ENCODE measurements at regions not wholly inside any gene's neighbourhood (a gene's known extent, or its start where the extent isn't known, plus 50 kb on each side); places are given as distances from the start of the nearest gene placed in this dataset.
"Not testable (repeated sequence)": the region's sequence is repeated elsewhere in the genome, so short reads cannot be mapped to it uniquely, and the experiment has no call there.

DNA sequence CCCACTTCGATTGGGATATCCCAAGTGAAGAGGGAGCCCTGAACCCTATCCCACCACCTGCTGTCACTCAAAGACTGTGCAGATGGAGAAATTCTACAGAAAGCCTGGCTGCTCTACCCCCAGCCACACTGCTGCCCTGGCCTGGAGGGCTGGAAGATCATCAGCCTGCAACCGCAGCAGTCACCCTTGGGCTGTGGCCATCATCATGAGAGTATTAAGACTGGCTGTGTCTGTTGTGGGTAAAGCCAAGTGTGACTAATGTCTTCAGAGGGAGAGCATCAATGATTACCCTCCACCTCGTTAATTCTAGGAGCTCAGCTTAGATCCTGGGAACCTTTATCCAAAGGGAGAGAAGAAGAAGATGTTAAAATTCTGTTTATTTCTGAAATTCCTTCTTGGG lies 221.5 kb downstream of the TFCP2L1 start:
- Histone ChIP-seq H3K4me1 (ENCODE audit: control insufficient read depth, insufficient read depth, low read length) (peaks cover 16% of the 10 kb centered on the region), H3K4me3 (ENCODE audit: low read length) (no peak overlapping the region), H3K9me3 (ENCODE audit: control insufficient read depth, low read length) (no peaks in the 10 kb centered on the region), H3K9ac (ENCODE audit: low read length) (no peak overlapping the region), H3K27me3 (ENCODE audit: control insufficient read depth, insufficient read depth, low read length) (peaks cover 15% of the 10 kb centered on the region), H3K36me3 (ENCODE audit: control insufficient read depth, insufficient read depth, low read length) (no peaks in the 10 kb centered on the region)

DNA sequence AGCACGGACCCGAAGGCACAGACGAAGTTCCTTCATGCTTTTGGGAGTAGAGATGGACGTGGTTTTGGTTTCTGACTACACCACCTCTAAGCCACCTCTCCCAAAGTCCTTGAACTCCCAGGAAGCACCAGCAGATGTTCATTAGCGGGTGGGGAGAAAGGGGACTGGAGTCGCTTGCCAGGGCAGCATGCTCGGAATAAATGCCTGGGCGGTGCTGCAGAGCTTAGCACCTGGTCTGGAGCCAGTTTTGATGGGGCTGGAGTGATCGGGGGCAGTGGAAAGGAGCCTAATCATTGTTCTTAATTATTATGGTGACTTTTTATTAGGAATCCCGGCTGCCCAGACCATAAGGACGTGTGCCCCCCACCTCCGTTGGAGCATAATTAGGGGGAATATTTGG lies 220.8 kb downstream of the TFCP2L1 start:
- no peaks in the 10 kb centered on the region for H3K36me3 ChIP-seq (ENCODE audit: control insufficient read depth, insufficient read depth, low read length)
- H3K9ac ChIP-seq (ENCODE audit: low read length): no peak overlapping the region
- peaks cover 15% of the 10 kb centered on the region for H3K27me3 ChIP-seq (ENCODE audit: control insufficient read depth, insufficient read depth, low read length)
- H3K4me3 ChIP-seq (ENCODE audit: low read length): no peak overlapping the region
- no peaks in the 10 kb centered on the region for H3K9me3 ChIP-seq (ENCODE audit: control insufficient read depth, low read length)
- peaks cover 9% of the 10 kb centered on the region for H3K4me1 ChIP-seq (ENCODE audit: control insufficient read depth, insufficient read depth, low read length)

- no peaks in the 10 kb centered on the region for H3K9me3 ChIP-seq (ENCODE audit: control insufficient read depth, low read length)
- no peak overlapping the region for H3K9ac ChIP-seq (ENCODE audit: low read length)
- H3K27me3 ChIP-seq (ENCODE audit: control insufficient read depth, insufficient read depth, low read length): peaks cover 15% of the 10 kb centered on the region
- H3K36me3 ChIP-seq (ENCODE audit: control insufficient read depth, insufficient read depth, low read length): no peaks in the 10 kb centered on the region
- H3K4me1 ChIP-seq (ENCODE audit: control insufficient read depth, insufficient read depth, low read length): no peaks in the 10 kb centered on the region
- no peak overlapping the region for H3K4me3 ChIP-seq (ENCODE audit: low read length)
Measured at GRCh38 chr2:121065239-121065638, 219.8 kb downstream of the TFCP2L1 start.

DNA sequence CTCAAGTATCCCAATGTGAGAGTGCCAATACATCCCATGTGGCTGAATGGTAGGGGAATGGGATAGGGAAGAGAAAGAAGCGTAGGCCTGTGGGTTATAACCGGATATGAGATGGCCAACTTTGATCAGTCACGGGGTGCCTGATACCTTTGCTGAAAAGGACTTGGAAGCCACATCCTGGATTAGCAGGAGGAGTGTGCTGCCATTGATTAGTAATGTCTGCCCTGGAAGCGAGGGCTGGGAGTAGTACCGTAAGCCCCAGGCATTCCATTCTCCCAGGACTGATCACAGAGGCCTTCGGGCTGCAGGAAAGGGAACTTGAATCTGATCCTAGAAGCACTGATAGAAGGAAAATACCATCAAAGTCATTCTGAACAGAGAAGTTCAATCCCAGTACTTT lies 218.5 kb downstream of the TFCP2L1 start:
- Histone ChIP-seq H3K27me3 (ENCODE audit: control insufficient read depth, insufficient read depth, low read length) (peaks cover 15% of the 10 kb centered on the region), H3K36me3 (ENCODE audit: control insufficient read depth, insufficient read depth, low read length) (no peaks in the 10 kb centered on the region), H3K9ac (ENCODE audit: low read length) (no peak overlapping the region), H3K9me3 (ENCODE audit: control insufficient read depth, low read length) (no peaks in the 10 kb centered on the region), H3K4me1 (ENCODE audit: control insufficient read depth, insufficient read depth, low read length) (no peaks in the 10 kb centered on the region), H3K4me3 (ENCODE audit: low read length) (no peak overlapping the region)

GRCh38 chr2:121068851-121069250 lies 216.2 kb downstream of the TFCP2L1 start:
- Histone ChIP-seq H3K27me3 (ENCODE audit: control insufficient read depth, insufficient read depth, low read length) (peaks cover 18% of the 10 kb centered on the region), H3K4me1 (ENCODE audit: control insufficient read depth, insufficient read depth, low read length) (no peaks in the 10 kb centered on the region), H3K9ac (ENCODE audit: low read length) (no peak overlapping the region), H3K9me3 (ENCODE audit: control insufficient read depth, low read length) (no peaks in the 10 kb centered on the region), H3K36me3 (ENCODE audit: control insufficient read depth, insufficient read depth, low read length) (no peaks in the 10 kb centered on the region), H3K4me3 (ENCODE audit: low read length) (no peak overlapping the region)

- no peak overlapping the region for H3K9ac ChIP-seq (ENCODE audit: low read length)
- H3K4me1 ChIP-seq (ENCODE audit: control insufficient read depth, insufficient read depth, low read length): peaks cover 3% of the 10 kb centered on the region
- H3K4me3 ChIP-seq (ENCODE audit: low read length): no peak overlapping the region
- no peaks in the 10 kb centered on the region for H3K36me3 ChIP-seq (ENCODE audit: control insufficient read depth, insufficient read depth, low read length)
- H3K9me3 ChIP-seq (ENCODE audit: control insufficient read depth, low read length): no peaks in the 10 kb centered on the region
- peaks cover 22% of the 10 kb centered on the region for H3K27me3 ChIP-seq (ENCODE audit: control insufficient read depth, insufficient read depth, low read length)
Measured at GRCh38 chr2:121069434-121069969, 215.5 kb downstream of the TFCP2L1 start.

DNA sequence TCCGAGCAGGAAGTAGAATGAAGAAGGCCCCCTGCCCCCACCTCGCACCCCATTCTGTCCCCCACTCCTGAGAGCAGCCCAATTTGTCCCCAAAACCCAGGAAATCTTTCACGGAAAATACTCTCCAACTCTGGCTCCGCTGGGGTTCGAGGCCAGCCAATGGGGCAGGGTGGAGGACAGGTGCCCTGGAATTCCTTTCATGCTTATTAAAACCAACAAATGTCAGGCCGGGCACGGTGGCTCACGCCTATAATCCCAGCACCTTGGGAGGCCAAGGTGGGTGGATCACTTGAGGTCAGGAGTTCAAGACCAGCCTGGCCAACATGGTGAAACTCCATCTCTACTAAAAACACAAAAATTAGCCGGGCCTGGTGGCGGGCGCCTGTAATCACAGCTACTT lies 214.9 kb downstream of the TFCP2L1 start:
- not testable (repeated sequence) for H3K4me3 ChIP-seq (ENCODE audit: low read length); H3K9ac ChIP-seq (ENCODE audit: low read length); H3K4me1 ChIP-seq (ENCODE audit: control insufficient read depth, insufficient read depth, low read length); H3K9me3 ChIP-seq (ENCODE audit: control insufficient read depth, low read length); H3K36me3 ChIP-seq (ENCODE audit: control insufficient read depth, insufficient read depth, low read length)
- H3K27me3 ChIP-seq (ENCODE audit: control insufficient read depth, insufficient read depth, low read length): peaks cover 28% of the 10 kb centered on the region

GRCh38 chr2:121071034-121071504 lies 213.9 kb downstream of the TFCP2L1 start:
- Histone ChIP-seq H3K4me3 (ENCODE audit: low read length) (no peak overlapping the region), H3K36me3 (ENCODE audit: control insufficient read depth, insufficient read depth, low read length) (no peaks in the 10 kb centered on the region), H3K9ac (ENCODE audit: low read length) (no peak overlapping the region), H3K27me3 (ENCODE audit: control insufficient read depth, insufficient read depth, low read length) (peaks cover 38% of the 10 kb centered on the region), H3K4me1 (ENCODE audit: control insufficient read depth, insufficient read depth, low read length) (peaks cover 12% of the 10 kb centered on the region), H3K9me3 (ENCODE audit: control insufficient read depth, low read length) (no peaks in the 10 kb centered on the region)

GRCh38 chr2:121072784-121073183 lies 212.2 kb downstream of the TFCP2L1 start:
- Histone ChIP-seq H3K9ac (ENCODE audit: low read length) (no peak overlapping the region), H3K36me3 (ENCODE audit: control insufficient read depth, insufficient read depth, low read length) (no peaks in the 10 kb centered on the region), H3K27me3 (ENCODE audit: control insufficient read depth, insufficient read depth, low read length) (peaks cover 41% of the 10 kb centered on the region), H3K4me1 (ENCODE audit: control insufficient read depth, insufficient read depth, low read length) (peaks cover 12% of the 10 kb centered on the region), H3K9me3 (ENCODE audit: control insufficient read depth, low read length) (no peaks in the 10 kb centered on the region), H3K4me3 (ENCODE audit: low read length) (no peak overlapping the region)

DNA sequence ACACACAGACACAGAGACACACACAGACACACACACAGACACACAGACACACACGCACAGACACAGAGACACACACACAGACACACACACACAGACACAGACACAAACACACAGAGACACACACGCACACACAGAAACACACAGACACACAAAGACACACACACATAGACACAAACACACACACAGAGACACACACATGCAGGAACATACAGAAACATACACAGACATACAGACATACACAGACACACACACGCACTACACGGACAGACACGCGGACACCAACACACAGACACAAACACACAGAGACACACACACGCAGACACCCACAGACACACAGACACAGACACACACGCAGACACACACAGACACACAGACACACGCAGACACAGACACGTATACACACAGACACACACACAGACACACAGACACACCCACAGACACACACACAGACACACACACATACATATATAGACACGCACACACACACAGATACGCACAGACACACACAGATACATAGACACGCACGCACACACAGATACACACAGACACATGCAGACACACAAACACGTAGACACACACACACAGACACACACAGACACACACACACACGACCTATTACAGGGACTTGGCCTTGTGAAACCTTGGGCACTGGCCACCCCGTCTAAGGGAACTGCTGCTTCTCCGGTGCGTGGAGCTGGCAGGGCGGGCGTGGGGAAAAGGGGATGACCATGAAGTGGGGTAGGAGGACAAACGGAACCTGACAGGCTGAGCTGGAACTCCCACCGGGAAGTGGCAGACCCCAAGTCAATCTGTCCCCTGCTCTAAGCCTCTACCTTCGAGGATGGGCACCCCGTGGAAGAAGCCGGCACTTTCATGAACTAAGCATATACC lies 211.4 kb downstream of the TFCP2L1 start:
- no peaks in the 10 kb centered on the region for H3K36me3 ChIP-seq (ENCODE audit: control insufficient read depth, insufficient read depth, low read length)
- H3K27me3 ChIP-seq (ENCODE audit: control insufficient read depth, insufficient read depth, low read length): peaks cover 41% of the 10 kb centered on the region
- H3K9ac ChIP-seq (ENCODE audit: low read length): no peak overlapping the region
- H3K4me1 ChIP-seq (ENCODE audit: control insufficient read depth, insufficient read depth, low read length): peaks cover 12% of the 10 kb centered on the region
- H3K9me3 ChIP-seq (ENCODE audit: control insufficient read depth, low read length): no peaks in the 10 kb centered on the region
- no peak overlapping the region for H3K4me3 ChIP-seq (ENCODE audit: low read length)

GRCh38 chr2:121074293-121074932 lies 210.6 kb downstream of the TFCP2L1 start:
- Histone ChIP-seq H3K4me1 (ENCODE audit: control insufficient read depth, insufficient read depth, low read length) (peaks cover 12% of the 10 kb centered on the region), H3K36me3 (ENCODE audit: control insufficient read depth, insufficient read depth, low read length) (no peaks in the 10 kb centered on the region), H3K9ac (ENCODE audit: low read length) (no peak overlapping the region), H3K27me3 (ENCODE audit: control insufficient read depth, insufficient read depth, low read length) (peaks cover 41% of the 10 kb centered on the region), H3K4me3 (ENCODE audit: low read length) (no peak overlapping the region), H3K9me3 (ENCODE audit: control insufficient read depth, low read length) (no peaks in the 10 kb centered on the region)

- peak overlapping the region; percentile 32 for H3K9ac ChIP-seq (ENCODE audit: low read length)
- H3K36me3 ChIP-seq (ENCODE audit: control insufficient read depth, insufficient read depth, low read length): no peaks in the 10 kb centered on the region
- H3K9me3 ChIP-seq (ENCODE audit: control insufficient read depth, low read length): no peaks in the 10 kb centered on the region
- H3K27me3 ChIP-seq (ENCODE audit: control insufficient read depth, insufficient read depth, low read length): peaks cover 41% of the 10 kb centered on the region
- peaks cover 12% of the 10 kb centered on the region for H3K4me1 ChIP-seq (ENCODE audit: control insufficient read depth, insufficient read depth, low read length)
- H3K4me3 ChIP-seq (ENCODE audit: low read length): no peak overlapping the region
Measured at GRCh38 chr2:121075006-121075551, 209.9 kb downstream of the TFCP2L1 start.

Measured in mucosa of stomach (tissue), 1 donor.